SK-N-MC (cell line): ENCODE measurements at regions not wholly inside any gene's neighbourhood (a gene's known extent, or its start where the extent isn't known, plus 50 kb on each side); places are given as distances from the start of the nearest gene placed in this dataset.
"Not testable (repeated sequence)": the region's sequence is repeated elsewhere in the genome, so short reads cannot be mapped to it uniquely, and the experiment has no call there.

ENCODE experiments used
- DNase-seq: peaks from one replicate; pipeline ENCODE4 v3.0.0-alpha.2; 2011; ENCODE audit warnings: low read depth, low spot score
- H3K27ac ChIP-seq: fragments of 200-600 bp; sonication (generic); 2 replicates; pipeline ENCODE4 v1.5.1; 2016; ENCODE audit warnings: mixed run types
- H3K36me3 ChIP-seq: fragments of 200-600 bp; sonication (generic); 2 replicates; pipeline ENCODE4 v1.6.1; 2017; ENCODE audit warnings: antibody characterized with exemption, low read length, mixed read lengths; ENCODE audit not compliant: insufficient read depth
- H3K4me3 ChIP-seq: fragments of 200-600 bp; sonication (generic); 2 replicates; pipeline ENCODE4 v1.5.1; 2016
- H3K9ac ChIP-seq: fragments of 200-600 bp; sonication (generic); 2 replicates; pipeline ENCODE4 v1.8.0; 2017; ENCODE audit warnings: mixed run types, mixed read lengths; ENCODE audit not compliant: insufficient read length
- H3K9me3 ChIP-seq: fragments of 200-600 bp; sonication (generic); 2 replicates; pipeline ENCODE4 v1.6.1; 2017; ENCODE audit warnings: low read depth, mild to moderate bottlenecking, antibody characterized with exemption, low read length, moderate library complexity, mixed read lengths
- EZH2 ChIP-seq: fragments of 200-600 bp; sonication (generic); IDR thresholded peaks from one replicate; pipeline ENCODE4 v1.6.1; 2017; ENCODE audit warnings: antibody characterized with exemption
- FOXP2 ChIP-seq: optimal IDR thresholded peaks from 2 replicates; pipeline ENCODE3; 2011; ENCODE audit warnings: mild to moderate bottlenecking, moderate library complexity; ENCODE audit not compliant: insufficient read depth; ENCODE audit errors: extremely low read length, control extremely low read depth
- POLR2AphosphoS5 ChIP-seq: IDR thresholded peaks from 2 replicates; pipeline ENCODE4 v1.6.1; 2012; ENCODE audit warnings: mild to moderate bottlenecking, low read depth, low read length, borderline replicate concordance

DNA sequence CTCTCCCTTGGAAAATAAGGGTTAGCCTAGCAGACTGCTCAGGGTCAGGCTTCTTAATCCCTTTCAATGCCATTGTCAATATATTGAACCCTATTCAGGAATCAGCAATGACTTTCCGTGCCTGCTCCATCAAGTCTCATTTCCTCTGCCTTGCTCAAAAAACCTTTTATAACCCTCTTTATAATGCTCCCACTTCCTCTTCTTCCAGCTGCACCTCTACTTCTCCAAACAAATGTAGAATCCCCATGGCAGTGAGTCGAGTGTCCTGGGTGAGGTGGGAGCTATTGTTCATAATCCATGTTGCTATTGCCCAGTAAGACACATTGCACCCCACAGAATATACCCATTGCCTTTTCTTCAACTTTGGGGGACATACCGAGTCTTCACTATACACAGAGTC lies 58.6 kb downstream of the OLIG1 start:
- no peaks in the 10 kb centered on the region for H3K36me3 ChIP-seq
- no peak for TF ChIP-seq POLR2AphosphoS5
- no peak for TF ChIP-seq EZH2
- TF ChIP-seq FOXP2: no peak
- no peak overlapping the region for H3K9ac ChIP-seq
- no peak overlapping the region for H3K27ac ChIP-seq
- H3K9me3 ChIP-seq: no peaks in the 10 kb centered on the region
- no peak for DNase-seq
- no peak overlapping the region for H3K4me3 ChIP-seq

DNA sequence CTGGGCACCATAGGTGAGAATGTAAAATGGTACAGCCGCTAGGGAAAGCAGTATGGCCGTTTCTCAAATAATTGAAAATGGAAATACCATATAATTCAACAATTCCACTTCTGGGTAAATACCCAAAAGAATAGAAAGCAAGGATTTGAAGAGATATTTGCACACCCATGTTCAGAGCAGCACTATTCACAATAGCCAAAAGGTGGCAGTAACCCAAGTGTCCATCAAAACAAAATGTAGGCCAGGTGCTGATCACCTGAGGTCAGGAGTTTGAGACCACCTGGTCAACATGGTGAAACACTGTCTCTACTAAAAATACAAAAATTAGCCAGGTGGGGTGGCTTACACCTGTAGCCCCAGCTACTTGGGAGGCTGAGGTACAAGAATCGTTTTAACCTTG lies 62.1 kb downstream of the OLIG1 start:
- Histone ChIP-seq H3K36me3 (no peaks in the 10 kb centered on the region), H3K4me3 (no peak overlapping the region), H3K27ac (no peak overlapping the region), H3K9me3 (no peaks in the 10 kb centered on the region), H3K9ac (no peak overlapping the region)
- no peak for DNase-seq
- no peak for TF ChIP-seq EZH2

DNA sequence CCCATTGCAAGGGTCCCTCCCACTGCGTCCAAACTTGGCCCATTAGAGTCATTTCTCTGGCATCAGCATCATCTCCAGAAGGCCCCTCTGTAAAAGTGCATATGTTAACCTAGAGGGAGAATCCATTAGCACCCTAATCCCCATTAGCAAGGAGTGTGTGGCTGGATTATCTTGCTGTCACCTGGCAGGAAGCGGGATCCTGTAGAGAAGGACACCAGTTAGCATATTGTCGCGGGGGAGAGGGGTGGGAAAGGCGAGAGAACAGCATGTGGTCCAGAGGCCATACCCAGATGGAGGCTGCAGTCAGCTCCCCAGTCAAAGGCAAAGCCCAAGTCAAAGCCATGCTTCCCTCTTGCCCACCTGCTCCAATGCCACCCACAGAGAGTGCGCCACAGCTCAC lies 64.0 kb downstream of the OLIG1 start:
- TF ChIP-seq FOXP2 (no peak), EZH2 (no peak), POLR2AphosphoS5 (no peak)
- Histone ChIP-seq H3K27ac (no peak overlapping the region), H3K36me3 (no peaks in the 10 kb centered on the region)

DNA sequence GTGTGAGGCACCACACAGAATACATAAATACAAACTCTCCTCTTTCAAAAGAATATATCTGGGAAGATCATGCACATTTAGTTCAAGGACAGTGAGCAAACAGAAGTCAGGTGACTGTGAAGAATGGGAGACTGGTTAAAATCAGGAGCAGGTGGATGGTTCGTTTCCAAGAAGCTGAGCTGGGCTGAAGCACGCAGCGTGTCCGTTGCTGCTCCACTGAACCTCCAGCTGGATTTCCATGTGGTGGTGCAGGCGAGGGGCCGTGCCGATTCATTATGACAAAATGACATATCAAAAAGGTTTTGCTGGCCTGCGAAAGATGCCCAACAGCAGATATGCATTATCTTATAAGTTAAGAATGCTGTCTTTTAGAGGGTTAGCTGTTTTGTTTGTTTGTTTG lies 66.0 kb downstream of the OLIG1 start:
- H3K36me3 ChIP-seq: no peaks in the 10 kb centered on the region
- no peak overlapping the region for H3K9ac ChIP-seq
- no peak overlapping the region for H3K27ac ChIP-seq
- TF ChIP-seq POLR2AphosphoS5: no peak
- no peak for TF ChIP-seq FOXP2
- TF ChIP-seq EZH2: no peak
- no peak overlapping the region for H3K4me3 ChIP-seq
- no peak for DNase-seq
- no peaks in the 10 kb centered on the region for H3K9me3 ChIP-seq

More for the DNA sequence above, 64.0 kb downstream of the OLIG1 start:
- no peak for DNase-seq
- Histone ChIP-seq H3K9me3 (no peaks in the 10 kb centered on the region), H3K9ac (no peak overlapping the region), H3K4me3 (no peak overlapping the region)

DNA sequence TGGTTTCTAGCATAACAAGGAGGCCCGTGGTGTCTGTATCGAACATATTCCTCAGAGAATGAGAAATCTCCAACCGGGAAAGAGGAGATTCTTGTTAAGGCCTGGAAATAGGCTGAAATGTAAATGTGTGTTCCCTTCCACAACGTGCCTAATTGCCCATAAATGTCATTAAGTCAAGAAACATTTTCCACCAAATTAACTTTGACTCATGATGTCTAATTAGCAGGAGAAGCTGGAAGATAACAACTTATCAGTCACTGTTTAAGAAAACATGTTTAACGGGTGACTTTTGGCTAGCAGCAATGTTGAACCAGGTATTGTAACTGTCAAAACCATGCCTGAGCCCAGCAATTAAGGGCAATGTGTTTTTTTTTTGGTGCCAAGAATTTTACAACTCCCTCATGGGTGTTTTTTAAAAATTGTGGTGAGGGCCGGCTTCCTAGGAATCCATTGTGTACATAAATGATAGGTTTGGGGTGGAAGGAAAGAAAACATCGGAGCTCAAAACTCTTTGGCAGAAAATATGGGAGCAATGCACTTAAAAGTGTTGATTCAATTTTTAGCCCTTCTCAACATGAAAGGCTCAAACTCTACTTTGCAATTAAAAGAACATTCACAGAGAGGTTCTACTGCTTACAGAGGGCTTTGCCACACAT lies 67.0 kb downstream of the OLIG1 start:
- no peaks in the 10 kb centered on the region for H3K9me3 ChIP-seq
- no peak overlapping the region for H3K9ac ChIP-seq
- TF ChIP-seq POLR2AphosphoS5 (no peak), FOXP2 (no peak), EZH2 (no peak)
- H3K36me3 ChIP-seq: no peaks in the 10 kb centered on the region
- H3K4me3 ChIP-seq: no peak overlapping the region
- DNase-seq: no peak
- no peak overlapping the region for H3K27ac ChIP-seq

DNA sequence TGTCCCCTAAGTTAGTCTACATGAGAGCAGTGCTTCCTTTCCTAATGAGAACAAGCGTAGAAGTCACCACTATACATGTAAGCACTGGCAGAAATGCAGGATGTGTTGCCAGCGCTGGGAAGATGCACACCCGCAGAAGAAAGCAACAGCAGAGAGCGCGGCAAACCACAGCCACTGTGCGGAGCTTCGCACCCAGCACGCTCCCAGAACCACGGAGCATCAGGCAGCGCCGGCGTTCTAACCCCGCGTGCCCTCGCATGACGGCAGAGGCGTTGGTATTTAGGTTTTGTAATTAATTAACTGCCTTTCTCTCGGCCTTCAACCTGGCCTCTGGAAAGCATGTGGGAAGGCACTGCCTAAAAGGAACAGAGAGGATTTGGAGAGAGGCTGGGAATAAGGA lies 69.1 kb downstream of the OLIG1 start:
- no peak for DNase-seq
- TF ChIP-seq FOXP2 (no peak), POLR2AphosphoS5 (no peak)
- Histone ChIP-seq H3K9ac (no peak overlapping the region), H3K9me3 (no peaks in the 10 kb centered on the region), H3K36me3 (no peaks in the 10 kb centered on the region), H3K4me3 (no peak overlapping the region), H3K27ac (no peak overlapping the region)

DNA sequence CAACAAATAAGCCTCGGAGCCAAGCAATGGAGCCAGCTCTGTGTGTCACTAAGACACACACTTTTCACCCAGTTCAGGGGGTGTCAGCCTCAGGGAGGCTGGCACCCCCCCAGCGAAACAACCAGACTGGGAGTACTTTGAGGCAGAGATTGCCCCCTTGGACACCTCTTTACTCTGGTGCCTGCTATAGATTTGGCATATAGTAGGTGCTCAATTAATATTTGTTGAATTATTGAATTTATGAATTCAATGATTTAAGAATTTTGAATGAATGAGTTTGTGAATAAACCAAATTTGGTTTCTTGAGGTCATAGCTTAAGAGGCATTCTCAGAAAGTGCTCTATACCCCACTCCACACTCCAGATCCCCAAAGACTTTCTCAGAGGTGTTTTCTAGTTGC lies 70.3 kb downstream of the OLIG1 start:
- TF ChIP-seq FOXP2 (no peak), POLR2AphosphoS5 (no peak), EZH2 (no peak)
- no peak for DNase-seq
- Histone ChIP-seq H3K9ac (no peak overlapping the region), H3K4me3 (no peak overlapping the region), H3K27ac (no peak overlapping the region), H3K36me3 (no peaks in the 10 kb centered on the region), H3K9me3 (no peaks in the 10 kb centered on the region)

DNA sequence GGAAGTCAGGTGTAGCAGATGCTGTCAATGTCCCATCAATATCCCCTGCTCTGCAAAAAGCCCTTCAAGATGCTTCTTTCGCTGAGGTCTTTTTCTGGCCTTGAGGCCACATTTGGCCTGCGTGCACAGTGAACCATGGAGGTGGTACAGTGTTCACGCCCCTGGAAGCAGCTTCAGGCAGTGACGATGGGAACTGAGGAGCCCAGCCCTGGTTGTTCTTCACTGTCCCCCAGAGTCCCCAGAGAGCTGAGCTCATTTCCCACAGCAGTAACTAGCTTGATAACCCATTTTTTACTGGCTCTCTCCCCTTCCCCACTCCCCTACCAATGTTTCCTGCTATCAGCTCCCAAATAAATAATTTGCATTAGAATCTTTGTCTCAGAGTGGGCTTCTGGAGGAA lies 76.5 kb downstream of the OLIG1 start:
- Histone ChIP-seq H3K9me3 (no peaks in the 10 kb centered on the region), H3K4me3 (no peak overlapping the region), H3K36me3 (no peaks in the 10 kb centered on the region), H3K27ac (no peak overlapping the region), H3K9ac (no peak overlapping the region)
- TF ChIP-seq EZH2: no peak
- no peak for TF ChIP-seq POLR2AphosphoS5
- TF ChIP-seq FOXP2: no peak
- DNase-seq: no peak

DNA sequence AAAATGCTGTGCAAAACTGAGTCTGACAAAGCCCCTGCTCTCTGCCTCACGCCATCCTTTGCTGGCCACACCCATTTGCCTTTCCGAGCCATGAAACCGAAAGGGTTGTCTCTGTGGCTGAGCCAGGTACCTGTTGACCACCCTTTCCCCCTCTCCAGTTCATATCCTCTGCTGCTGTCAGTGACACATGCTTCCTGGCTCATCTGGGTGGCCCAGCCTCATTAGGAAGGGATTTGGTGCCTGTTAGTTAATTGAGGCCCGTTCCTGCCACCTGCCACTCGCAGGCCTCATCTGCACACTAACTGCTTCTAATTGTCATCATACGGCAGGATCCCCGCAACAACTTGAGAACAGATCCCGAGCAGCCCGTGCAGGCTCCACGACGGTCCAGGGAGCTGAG lies 79.2 kb downstream of the OLIG1 start:
- Histone ChIP-seq H3K27ac (no peak overlapping the region), H3K9me3 (no peaks in the 10 kb centered on the region), H3K36me3 (no peaks in the 10 kb centered on the region), H3K9ac (no peak overlapping the region), H3K4me3 (no peak overlapping the region)
- DNase-seq: no peak
- TF ChIP-seq POLR2AphosphoS5 (no peak), FOXP2 (no peak), EZH2 (no peak)

DNA sequence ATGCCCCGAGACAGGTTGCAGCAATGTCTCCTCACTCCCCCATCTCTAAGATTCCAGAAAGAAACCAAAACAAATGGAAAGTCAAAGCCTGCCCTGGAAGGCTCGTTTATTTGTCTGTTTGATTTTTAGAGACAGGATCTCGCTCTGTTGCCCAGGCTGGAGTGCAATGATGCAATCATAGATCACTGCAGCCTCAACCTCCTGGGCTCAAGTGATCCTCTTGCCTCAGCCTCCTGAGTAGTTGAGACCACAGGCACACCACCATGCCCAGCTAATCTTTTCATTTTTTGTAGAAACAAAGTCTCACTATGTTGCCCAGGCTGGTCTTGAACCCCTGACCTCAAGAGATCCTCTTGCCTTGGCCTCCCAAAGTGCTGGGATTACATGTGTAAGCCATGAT lies 78.8 kb upstream of the IFNAR2 start:
- H3K27ac ChIP-seq, H3K36me3 ChIP-seq, DNase-seq, H3K9me3 ChIP-seq, H3K9ac ChIP-seq, H3K4me3 ChIP-seq: not testable (repeated sequence)
